GM10248 (cell line): ENCODE measurements at regions not wholly inside any gene's neighbourhood (a gene's known extent, or its start where the extent isn't known, plus 50 kb on each side); places are given as distances from the start of the nearest gene placed in this dataset.

ENCODE experiments used
- CTCF ChIA-PET: fragments of 300-600 bp; sonication (Branson Sonifier 250); formaldehyde crosslinking; extraction: SDS; loops from one replicate; lab custom pipeline; 2021; ENCODE audit warnings: antibody characterized with exemption; lab: Yijun Ruan, JAX
- POLR2A ChIA-PET: fragments of 350-650 bp; sonication (Branson Sonifier 250); formaldehyde crosslinking; extraction: SDS; loops from one replicate; lab custom pipeline; 2020; ENCODE audit warnings: antibody characterized with exemption; lab: Yijun Ruan, JAX
- DNase-seq: peaks from one replicate; pipeline ENCODE4 v3.0.0; 2012; ENCODE audit errors: extremely low spot score
- TF ChIP-seq, protein P1 (sequence below): IDR thresholded peaks from 2 replicates; pipeline ENCODE4 v1.5.1; 2012; ENCODE audit warnings: mild to moderate bottlenecking, low read depth; ENCODE audit errors: extremely low read depth, missing control alignments, control extremely low read depth

DNA sequence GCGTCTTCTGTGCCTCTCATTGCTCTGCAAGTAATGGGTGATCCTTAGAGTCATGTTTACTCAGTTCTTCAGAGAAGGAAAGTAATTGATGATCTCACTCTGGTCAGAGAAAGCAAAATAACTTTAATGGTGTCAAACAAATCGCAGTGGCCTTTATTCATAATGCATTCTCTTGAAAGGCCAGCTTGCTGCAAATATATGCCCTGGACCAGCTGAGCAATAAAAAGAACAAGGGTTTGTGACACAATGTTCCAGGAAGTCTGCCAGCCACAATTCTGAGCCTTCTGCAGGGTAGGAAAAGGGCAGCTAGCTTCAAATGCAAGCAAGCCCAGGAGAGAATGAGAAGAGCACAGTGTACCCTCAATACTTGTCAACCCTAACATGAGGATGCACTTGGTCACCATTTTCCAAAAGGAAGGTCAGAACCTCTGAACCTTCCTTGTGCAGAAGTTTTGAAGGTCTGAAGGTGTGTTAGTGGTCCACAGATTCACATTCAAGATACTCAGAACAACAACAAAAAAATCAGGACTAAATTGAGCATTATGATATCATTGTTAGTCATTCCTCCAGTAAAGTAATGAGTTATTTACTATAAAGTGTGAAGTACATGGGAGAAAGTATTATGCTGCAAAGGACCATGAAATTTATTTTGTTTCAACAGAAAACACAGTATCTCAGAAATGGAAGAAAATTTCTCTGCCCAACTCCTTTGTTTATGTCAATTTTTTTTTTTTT lies 355.6 kb downstream of the PAX3 start:
- no peak for DNase-seq
- TF ChIP-seq, protein P1, sequence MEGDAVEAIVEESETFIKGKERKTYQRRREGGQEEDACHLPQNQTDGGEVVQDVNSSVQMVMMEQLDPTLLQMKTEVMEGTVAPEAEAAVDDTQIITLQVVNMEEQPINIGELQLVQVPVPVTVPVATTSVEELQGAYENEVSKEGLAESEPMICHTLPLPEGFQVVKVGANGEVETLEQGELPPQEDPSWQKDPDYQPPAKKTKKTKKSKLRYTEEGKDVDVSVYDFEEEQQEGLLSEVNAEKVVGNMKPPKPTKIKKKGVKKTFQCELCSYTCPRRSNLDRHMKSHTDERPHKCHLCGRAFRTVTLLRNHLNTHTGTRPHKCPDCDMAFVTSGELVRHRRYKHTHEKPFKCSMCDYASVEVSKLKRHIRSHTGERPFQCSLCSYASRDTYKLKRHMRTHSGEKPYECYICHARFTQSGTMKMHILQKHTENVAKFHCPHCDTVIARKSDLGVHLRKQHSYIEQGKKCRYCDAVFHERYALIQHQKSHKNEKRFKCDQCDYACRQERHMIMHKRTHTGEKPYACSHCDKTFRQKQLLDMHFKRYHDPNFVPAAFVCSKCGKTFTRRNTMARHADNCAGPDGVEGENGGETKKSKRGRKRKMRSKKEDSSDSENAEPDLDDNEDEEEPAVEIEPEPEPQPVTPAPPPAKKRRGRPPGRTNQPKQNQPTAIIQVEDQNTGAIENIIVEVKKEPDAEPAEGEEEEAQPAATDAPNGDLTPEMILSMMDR = no peak
- POLR2A ChIA-PET = no interaction called here
- CTCF ChIA-PET = interaction anchor here (1.8 kb wide), 1 partner anchor 12 kb away, joined by 5 read pairs; no protein-coding TSS in a partner anchor

DNA sequence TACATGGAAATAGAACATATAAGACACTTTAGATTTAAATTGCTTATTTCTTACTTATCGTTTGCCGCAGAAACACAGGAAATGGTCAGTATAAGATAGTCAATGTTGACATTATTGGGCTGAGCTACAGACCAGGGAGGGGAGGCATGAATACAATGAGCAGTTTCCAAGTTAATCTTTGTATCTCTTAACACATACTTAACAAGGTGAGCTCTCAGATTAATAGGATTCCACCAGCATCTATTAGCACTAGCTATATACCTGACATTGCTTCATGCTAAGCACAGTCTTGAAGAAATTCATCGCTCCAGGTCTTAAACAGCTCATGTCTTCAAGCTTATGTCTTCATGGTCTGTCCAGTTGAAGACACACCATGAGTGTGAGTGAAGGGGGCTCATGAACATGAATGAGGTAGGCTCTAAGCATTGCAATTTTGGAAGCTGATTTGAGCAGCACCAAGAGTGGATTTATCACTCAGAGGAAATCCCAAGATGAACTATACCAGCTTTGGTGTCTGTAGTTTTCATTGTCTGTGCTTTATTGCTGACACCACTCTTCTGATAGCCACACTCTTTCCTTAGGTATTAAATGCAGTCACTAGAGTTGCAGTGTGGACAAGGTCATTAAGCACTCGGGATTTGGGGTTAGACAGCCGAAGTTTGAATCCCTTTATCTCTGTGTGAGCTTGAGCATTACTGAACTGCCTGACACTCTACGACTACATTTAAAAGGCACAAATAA lies 359.3 kb upstream of the EPHA4 start:
- CTCF ChIA-PET = interaction anchor here (1.0 to 1.4 kb wide), 3 partner anchors 8 to 24 kb away, joined by 3 to 5 read pairs (median 3); no protein-coding TSS in a partner anchor
- POLR2A ChIA-PET = no interaction called here
- TF ChIP-seq, protein P1 = no peak

DNA sequence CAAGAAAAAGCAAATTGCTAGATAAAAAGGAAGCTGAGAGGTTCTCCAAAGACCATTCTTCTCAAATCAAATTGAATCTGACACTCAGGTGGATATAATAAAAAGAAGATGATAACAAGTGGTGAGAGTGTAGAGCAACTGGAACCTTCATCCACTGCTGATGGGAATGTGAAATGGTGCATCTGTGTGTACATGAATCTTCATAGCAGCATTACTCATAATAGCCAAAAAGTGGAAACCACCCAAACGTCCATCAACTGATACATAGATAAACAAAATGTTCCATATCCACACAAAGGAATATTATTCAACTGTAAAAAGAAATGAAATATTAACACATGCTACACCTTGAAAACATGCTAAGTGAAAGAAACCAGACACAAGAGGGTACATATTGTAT lies 357.2 kb upstream of the EPHA4 start:
- TF ChIP-seq, protein P1 = no peak
- CTCF ChIA-PET = no interaction called here
- POLR2A ChIA-PET = no interaction called here
- no peak for DNase-seq

More for the DNA sequence above, 359.3 kb upstream of the EPHA4 start:
- no peak for DNase-seq

DNA sequence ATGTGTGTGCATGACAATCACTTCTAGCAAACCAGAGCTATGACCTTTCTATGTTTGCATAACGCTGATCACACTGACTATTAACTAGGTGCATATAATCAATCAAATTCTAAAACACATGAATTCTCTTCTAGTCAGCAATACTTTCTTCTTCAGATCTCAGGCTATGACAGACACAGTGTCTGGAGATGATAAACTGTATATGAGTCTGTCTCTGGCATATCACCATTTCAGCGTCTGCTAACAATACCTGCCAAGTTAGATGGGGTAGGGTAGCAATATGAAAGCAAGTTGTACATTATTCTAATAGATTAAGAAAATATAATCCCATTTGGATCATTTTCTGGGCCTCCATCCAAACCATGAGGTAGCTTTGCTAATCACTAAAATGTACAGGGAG lies 354.2 kb upstream of the EPHA4 start:
- ChIA-PET CTCF (interaction anchor here (1.1 to 2.3 kb wide), 4 partner anchors 10 to 18 kb away, joined by 3 to 6 read pairs (median 5); no protein-coding TSS in a partner anchor), POLR2A (no interaction called here)
- TF ChIP-seq, protein P1 = no peak
- DNase-seq = no peak

DNA sequence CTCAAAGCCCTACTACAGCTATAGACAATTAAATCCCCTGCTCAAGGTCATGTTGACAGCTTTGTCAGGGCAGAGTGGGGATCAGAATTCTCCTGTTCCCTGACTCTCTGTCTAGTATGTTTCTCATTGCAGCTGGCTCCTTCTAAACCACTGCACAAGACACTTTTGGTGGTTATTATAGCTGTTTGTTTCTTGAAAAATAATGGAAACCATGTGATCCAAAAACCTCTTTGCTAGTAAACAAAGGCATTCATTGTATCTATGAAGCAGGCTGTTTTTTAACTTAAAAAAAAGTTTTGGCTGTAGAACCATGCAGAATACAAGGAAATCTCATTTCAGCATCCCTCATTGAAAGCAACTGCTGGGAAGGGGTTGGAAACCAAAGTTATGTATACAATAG lies 352.5 kb upstream of the EPHA4 start:
- TF ChIP-seq, protein P1 = no peak
- ChIA-PET CTCF (interaction anchor here (1.5 to 2.3 kb wide), 2 partner anchors 10 to 27 kb away, joined by 4 to 6 read pairs; no protein-coding TSS in a partner anchor), POLR2A (no interaction called here)
- no peak for DNase-seq

DNA sequence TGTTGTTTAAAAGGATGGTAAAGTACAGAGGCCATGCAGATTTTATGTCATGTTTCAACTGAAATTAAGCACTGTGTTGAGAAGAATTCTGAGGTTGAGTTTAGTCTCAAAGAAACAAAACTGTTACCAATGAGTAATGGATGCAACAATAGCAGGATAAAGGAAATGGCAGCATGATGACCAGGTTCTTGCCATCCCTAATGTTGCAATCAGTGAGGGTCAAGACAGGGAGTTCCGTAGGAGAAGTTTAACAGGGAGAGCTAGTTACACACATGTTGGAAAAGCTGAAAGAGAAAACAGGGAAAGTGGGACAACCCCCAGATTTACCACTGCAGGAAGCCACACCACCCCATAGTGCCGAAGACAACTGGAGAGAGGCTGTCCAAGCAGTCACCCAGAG lies 343.8 kb upstream of the EPHA4 start:
- TF ChIP-seq, protein P1 = no peak
- no peak for DNase-seq
- ChIA-PET CTCF (interaction anchor here (1.7 kb wide), 1 partner anchor 10 kb away, joined by 6 read pairs; no protein-coding TSS in a partner anchor), POLR2A (no interaction called here)
